ENCODE measurements at regions not wholly inside any gene's neighbourhood (a gene's known extent, or its start where the extent isn't known, plus 50 kb on each side); places are given as distances from the start of the nearest gene placed in this dataset.

GRCh38 chr13:73292127-73292526 lies 233.3 kb downstream of the KLF5 start:
- no peak overlapping the region for H3K9ac ChIP-seq (ENCODE audit: low read length)
- H3K27me3 ChIP-seq (ENCODE audit: insufficient read depth, low read length): no peaks in the 10 kb centered on the region
- no peak for FAIRE-seq
- H3K27me3 Mint-ChIP-seq (ENCODE audit: low read depth, unreplicated experiment): no peaks in the 10 kb centered on the region
- H2AFZ ChIP-seq (ENCODE audit: low read depth, low read length): no peak overlapping the region
- DNase-seq (ENCODE audit: low read depth): no peak
- H3K4me3 Mint-ChIP-seq (ENCODE audit: unreplicated experiment): no peak overlapping the region
- no peaks in the 10 kb centered on the region for H3K9me3 ChIP-seq (ENCODE audit: insufficient read depth, low read depth, low read length)
- no peaks in the 10 kb centered on the region for H3K79me2 ChIP-seq (ENCODE audit: insufficient read depth, low read length)
- TF ChIP-seq, protein P1, sequence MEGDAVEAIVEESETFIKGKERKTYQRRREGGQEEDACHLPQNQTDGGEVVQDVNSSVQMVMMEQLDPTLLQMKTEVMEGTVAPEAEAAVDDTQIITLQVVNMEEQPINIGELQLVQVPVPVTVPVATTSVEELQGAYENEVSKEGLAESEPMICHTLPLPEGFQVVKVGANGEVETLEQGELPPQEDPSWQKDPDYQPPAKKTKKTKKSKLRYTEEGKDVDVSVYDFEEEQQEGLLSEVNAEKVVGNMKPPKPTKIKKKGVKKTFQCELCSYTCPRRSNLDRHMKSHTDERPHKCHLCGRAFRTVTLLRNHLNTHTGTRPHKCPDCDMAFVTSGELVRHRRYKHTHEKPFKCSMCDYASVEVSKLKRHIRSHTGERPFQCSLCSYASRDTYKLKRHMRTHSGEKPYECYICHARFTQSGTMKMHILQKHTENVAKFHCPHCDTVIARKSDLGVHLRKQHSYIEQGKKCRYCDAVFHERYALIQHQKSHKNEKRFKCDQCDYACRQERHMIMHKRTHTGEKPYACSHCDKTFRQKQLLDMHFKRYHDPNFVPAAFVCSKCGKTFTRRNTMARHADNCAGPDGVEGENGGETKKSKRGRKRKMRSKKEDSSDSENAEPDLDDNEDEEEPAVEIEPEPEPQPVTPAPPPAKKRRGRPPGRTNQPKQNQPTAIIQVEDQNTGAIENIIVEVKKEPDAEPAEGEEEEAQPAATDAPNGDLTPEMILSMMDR (IDR thresholded peaks at IDR 0.05; ENCODE audit: insufficient read depth, low read depth, low read length): no peak
- TF ChIP-seq EZH2 (IDR thresholded peaks at IDR 0.05; ENCODE audit: insufficient read depth, low read length): no peak
- no peak overlapping the region for H3K27ac Mint-ChIP-seq (ENCODE audit: unreplicated experiment)
- H3K4me3 ChIP-seq (ENCODE audit: insufficient read depth, low read depth, low read length): no peak overlapping the region
- H3K9me3 Mint-ChIP-seq (ENCODE audit: unreplicated experiment): no peaks in the 10 kb centered on the region
- H3K4me1 Mint-ChIP-seq (ENCODE audit: low read depth, unreplicated experiment): no peaks in the 10 kb centered on the region
- no peaks in the 10 kb centered on the region for H3K36me3 Mint-ChIP-seq (ENCODE audit: low read depth, unreplicated experiment)
- H3K36me3 ChIP-seq (ENCODE audit: insufficient read depth, low read length): no peaks in the 10 kb centered on the region
- no peak overlapping the region for H3K4me2 ChIP-seq (ENCODE audit: low read length)
- H3K27ac ChIP-seq (ENCODE audit: low read depth, low read length): no peak overlapping the region
- no peaks in the 10 kb centered on the region for H3K4me1 ChIP-seq (ENCODE audit: insufficient read depth, low read length)
- no peaks in the 10 kb centered on the region for H4K20me1 ChIP-seq (ENCODE audit: insufficient read depth, low read length)

DNA sequence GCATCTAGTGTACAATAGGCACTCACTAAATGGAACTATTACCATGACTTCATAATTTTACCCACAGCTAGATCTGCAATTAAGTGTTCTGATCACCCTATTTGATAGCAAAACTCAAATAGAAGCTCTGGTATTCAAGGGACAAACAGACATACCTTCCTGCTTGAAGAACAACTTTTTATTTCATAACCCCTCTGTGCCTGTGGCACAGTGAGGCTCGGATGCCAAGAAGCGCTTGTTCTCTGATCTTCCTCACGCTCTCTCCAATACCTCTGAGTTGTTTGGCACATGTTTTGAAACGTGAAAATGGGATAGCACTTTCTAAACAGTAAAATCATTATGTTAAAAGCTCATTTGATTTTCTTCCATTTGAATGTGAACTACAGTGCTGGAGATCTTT lies 232.0 kb downstream of the KLF5 start:
- H3K36me3 ChIP-seq (ENCODE audit: insufficient read depth, low read length): no peaks in the 10 kb centered on the region
- H3K79me2 ChIP-seq (ENCODE audit: insufficient read depth, low read length): no peaks in the 10 kb centered on the region
- Mint-ChIP-seq H3K9me3 (ENCODE audit: unreplicated experiment) (no peaks in the 10 kb centered on the region), H3K4me1 (ENCODE audit: low read depth, unreplicated experiment) (no peaks in the 10 kb centered on the region), H3K27ac (ENCODE audit: unreplicated experiment) (no peak overlapping the region), H3K4me3 (ENCODE audit: unreplicated experiment) (no peak overlapping the region), H3K36me3 (ENCODE audit: low read depth, unreplicated experiment) (no peaks in the 10 kb centered on the region), H3K27me3 (ENCODE audit: low read depth, unreplicated experiment) (no peaks in the 10 kb centered on the region)
- DNase-seq (ENCODE audit: low read depth): no peak
- no peaks in the 10 kb centered on the region for H3K9me3 ChIP-seq (ENCODE audit: insufficient read depth, low read depth, low read length)
- no peak overlapping the region for H3K27ac ChIP-seq (ENCODE audit: low read depth, low read length)
- H3K4me2 ChIP-seq (ENCODE audit: low read length): no peak overlapping the region
- H3K27me3 ChIP-seq (ENCODE audit: insufficient read depth, low read length): no peaks in the 10 kb centered on the region
- no peaks in the 10 kb centered on the region for H4K20me1 ChIP-seq (ENCODE audit: insufficient read depth, low read length)
- no peak overlapping the region for H2AFZ ChIP-seq (ENCODE audit: low read depth, low read length)
- TF ChIP-seq EZH2 (IDR thresholded peaks at IDR 0.05; ENCODE audit: insufficient read depth, low read length): no peak
- TF ChIP-seq, protein P1 (IDR thresholded peaks at IDR 0.05; ENCODE audit: insufficient read depth, low read depth, low read length): no peak
- no peaks in the 10 kb centered on the region for H3K4me1 ChIP-seq (ENCODE audit: insufficient read depth, low read length)
- no peak for FAIRE-seq
- no peak overlapping the region for H3K4me3 ChIP-seq (ENCODE audit: insufficient read depth, low read depth, low read length)
- H3K9ac ChIP-seq (ENCODE audit: low read length): no peak overlapping the region

DNA sequence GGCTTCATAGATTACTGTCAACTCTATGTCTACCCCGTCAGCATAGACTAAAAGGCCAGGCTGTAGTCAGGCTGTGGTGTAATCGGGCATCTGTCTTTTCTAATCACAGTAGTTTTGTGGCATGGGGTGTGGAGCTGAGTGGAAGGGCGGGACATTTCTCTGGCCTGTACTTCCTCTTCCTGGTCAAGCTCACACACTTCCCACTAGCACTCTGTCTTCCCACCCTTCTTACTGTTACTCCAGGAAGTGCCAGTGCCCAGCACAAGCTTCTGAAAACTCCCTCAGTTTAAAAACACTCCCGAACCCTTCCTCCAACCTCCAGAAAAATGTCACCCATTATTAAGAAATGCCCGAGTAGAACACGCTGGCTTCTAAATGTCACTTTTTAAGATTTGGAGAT lies 229.8 kb downstream of the KLF5 start:
- Histone ChIP-seq H3K4me2 (ENCODE audit: low read length) (no peak overlapping the region), H3K79me2 (ENCODE audit: insufficient read depth, low read length) (no peaks in the 10 kb centered on the region), H3K36me3 (ENCODE audit: insufficient read depth, low read length) (no peaks in the 10 kb centered on the region), H2AFZ (ENCODE audit: low read depth, low read length) (no peak overlapping the region), H3K9me3 (ENCODE audit: insufficient read depth, low read depth, low read length) (no peaks in the 10 kb centered on the region), H3K27me3 (ENCODE audit: insufficient read depth, low read length) (no peaks in the 10 kb centered on the region), H4K20me1 (ENCODE audit: insufficient read depth, low read length) (no peaks in the 10 kb centered on the region), H3K27ac (ENCODE audit: low read depth, low read length) (no peak overlapping the region), H3K4me1 (ENCODE audit: insufficient read depth, low read length) (no peaks in the 10 kb centered on the region), H3K4me3 (ENCODE audit: insufficient read depth, low read depth, low read length) (no peak overlapping the region), H3K9ac (ENCODE audit: low read length) (no peak overlapping the region)
- no peaks in the 10 kb centered on the region for H3K4me1 Mint-ChIP-seq (ENCODE audit: low read depth, unreplicated experiment)
- no peaks in the 10 kb centered on the region for H3K36me3 Mint-ChIP-seq (ENCODE audit: low read depth, unreplicated experiment)
- H3K27me3 Mint-ChIP-seq (ENCODE audit: low read depth, unreplicated experiment): no peaks in the 10 kb centered on the region
- H3K27ac Mint-ChIP-seq (ENCODE audit: unreplicated experiment): no peak overlapping the region
- no peak for DNase-seq (ENCODE audit: low read depth)
- H3K4me3 Mint-ChIP-seq (ENCODE audit: unreplicated experiment): no peak overlapping the region
- FAIRE-seq: no peak
- no peaks in the 10 kb centered on the region for H3K9me3 Mint-ChIP-seq (ENCODE audit: unreplicated experiment)
- no peak for TF ChIP-seq EZH2 (IDR thresholded peaks at IDR 0.05; ENCODE audit: insufficient read depth, low read length)
- TF ChIP-seq, protein P1 (IDR thresholded peaks at IDR 0.05; ENCODE audit: insufficient read depth, low read depth, low read length): no peak
